ENCODE measurements at regions not wholly inside any gene's neighbourhood (a gene's known extent, or its start where the extent isn't known, plus 50 kb on each side); places are given as distances from the start of the nearest gene placed in this dataset.

GRCh38 chr2:126756125-126756524 is 100.2 kb downstream of the GYPC start:
- dilution Hi-C loops (cut with MboI; ENCODE audit: extremely low pct_ligation_motif_present, low sequenced_read_pairs) = no loop called here
- FAIRE-seq = no peak
- no peak overlapping the region for H2AFZ ChIP-seq (ENCODE audit: control insufficient read depth, low read length)

GRCh38 chr2:126761256-126761980 is 105.5 kb downstream of the GYPC start:
- Histone ChIP-seq H3K27ac (ENCODE audit: control insufficient read depth, insufficient read depth, low read length) (no peak overlapping the region), H3K9me1 (ENCODE audit: control insufficient read depth, extremely low read depth, insufficient read depth, low read length) (no peaks in the 10 kb centered on the region), H3K9ac (ENCODE audit: control insufficient read depth, extremely low read depth, insufficient read depth, low read length) (no peak overlapping the region), H4K20me1 (ENCODE audit: control insufficient read depth, extremely low read depth, insufficient read depth, low read length) (no peaks in the 10 kb centered on the region), H3K27me3 (ENCODE audit: control insufficient read depth, extremely low read depth, insufficient read depth, low read length) (no peaks in the 10 kb centered on the region), H3K9me3 (ENCODE audit: control insufficient read depth, low read depth, low read length) (no peaks in the 10 kb centered on the region), H3K4me1 (ENCODE audit: control insufficient read depth, extremely low read depth, insufficient read depth, low read length) (no peaks in the 10 kb centered on the region), H3K4me3 (ENCODE audit: control insufficient read depth in 2 of 3, extremely low read depth in 1 of 3, insufficient read depth in 2 of 3, low read depth in 1 of 3, low read length in 3 of 3) (no peak overlapping the region), H3K36me3 (ENCODE audit: control insufficient read depth in 2 of 2, extremely low read depth in 1 of 2, insufficient read depth in 2 of 2, low read length in 2 of 2) (no peaks in the 10 kb centered on the region), H3K79me2 (ENCODE audit: control insufficient read depth, insufficient read depth, low read length) (no peaks in the 10 kb centered on the region), H3K4me2 (ENCODE audit: control insufficient read depth, extremely low read depth, insufficient read depth, low read depth, low read length) (no peak overlapping the region), H2AFZ (ENCODE audit: control insufficient read depth, low read length) (no peak overlapping the region)
- no peak for TF ChIP-seq EZH2 (IDR thresholded peaks at IDR 0.05; ENCODE audit: low read length)
- no peak for TF ChIP-seq CTCF (optimal IDR thresholded peaks at IDR 0.05 in 1 of 3, IDR thresholded peaks at IDR 0.05 in 1 of 3, conservative IDR thresholded peaks at IDR 0.05 in 1 of 3; ENCODE audit: extremely low read depth in 1 of 3, insufficient read depth in 2 of 3, low read length in 3 of 3)
- FAIRE-seq (no peak), DNase-seq (ENCODE audit: low read depth, low spot score) (no peak)
- dilution Hi-C loops (cut with MboI; ENCODE audit: extremely low pct_ligation_motif_present, low sequenced_read_pairs) = no loop called here

More at GRCh38 chr2:126756125-126756524, 100.2 kb downstream of the GYPC start:
- no peaks in the 10 kb centered on the region for H3K4me1 ChIP-seq (ENCODE audit: control insufficient read depth, extremely low read depth, insufficient read depth, low read length)
- H3K79me2 ChIP-seq (ENCODE audit: control insufficient read depth, insufficient read depth, low read length) = no peaks in the 10 kb centered on the region
- H3K9me3 ChIP-seq (ENCODE audit: control insufficient read depth, low read depth, low read length) = no peaks in the 10 kb centered on the region
- H3K36me3 ChIP-seq (ENCODE audit: control insufficient read depth in 2 of 2, extremely low read depth in 1 of 2, insufficient read depth in 2 of 2, low read length in 2 of 2) = no peaks in the 10 kb centered on the region
- TF ChIP-seq CTCF (optimal IDR thresholded peaks at IDR 0.05 in 1 of 3, IDR thresholded peaks at IDR 0.05 in 1 of 3, conservative IDR thresholded peaks at IDR 0.05 in 1 of 3; ENCODE audit: extremely low read depth in 1 of 3, insufficient read depth in 2 of 3, low read length in 3 of 3) (no peak), EZH2 (IDR thresholded peaks at IDR 0.05; ENCODE audit: low read length) (no peak)
- no peaks in the 10 kb centered on the region for H3K27me3 ChIP-seq (ENCODE audit: control insufficient read depth, extremely low read depth, insufficient read depth, low read length)
- no peak overlapping the region for H3K4me3 ChIP-seq (ENCODE audit: control insufficient read depth in 2 of 3, extremely low read depth in 1 of 3, insufficient read depth in 2 of 3, low read depth in 1 of 3, low read length in 3 of 3)
- no peak overlapping the region for H3K27ac ChIP-seq (ENCODE audit: control insufficient read depth, insufficient read depth, low read length)
- no peaks in the 10 kb centered on the region for H4K20me1 ChIP-seq (ENCODE audit: control insufficient read depth, extremely low read depth, insufficient read depth, low read length)
- no peak overlapping the region for H3K4me2 ChIP-seq (ENCODE audit: control insufficient read depth, extremely low read depth, insufficient read depth, low read depth, low read length)
- no peak for DNase-seq (ENCODE audit: low read depth, low spot score)
- no peaks in the 10 kb centered on the region for H3K9me1 ChIP-seq (ENCODE audit: control insufficient read depth, extremely low read depth, insufficient read depth, low read length)
- H3K9ac ChIP-seq (ENCODE audit: control insufficient read depth, extremely low read depth, insufficient read depth, low read length) = no peak overlapping the region

Measured in keratinocyte (primary cell).